ENCODE measurements at regions not wholly inside any gene's neighbourhood (a gene's known extent, or its start where the extent isn't known, plus 50 kb on each side); places are given as distances from the start of the nearest gene placed in this dataset.

- TF ChIP-seq POLR2AphosphoS5 (IDR thresholded peaks at IDR 0.05) (no peak), CTCF (IDR thresholded peaks at IDR 0.05) (no peak), EP300 (IDR thresholded peaks at IDR 0.05; ENCODE audit: low read depth) (no peak), POLR2A (IDR thresholded peaks at IDR 0.05) (no peak)
- no peaks in the 10 kb centered on the region for H3K4me1 ChIP-seq
- no peaks in the 10 kb centered on the region for H3K36me3 ChIP-seq
- H3K9me3 ChIP-seq = no peaks in the 10 kb centered on the region
- no peak overlapping the region for H3K4me3 ChIP-seq
- no peaks in the 10 kb centered on the region for H3K27me3 ChIP-seq
- DNase-seq = no peak
- 59 to 78% methylated on average over 7 of the region's 7 CpGs for WGBS, 2 donors (ENCODE audit: low coverage in 1 of 2)
- H3K27ac ChIP-seq = no peak overlapping the region
- in situ Hi-C loops (cut with MboI; ENCODE audit: low pct_ligation_motif_present in 1 of 4, low pct_unique_long_range_greater_than_20kb in 1 of 4, low sequenced_read_pairs in 3 of 4) (no loop called here), intact Hi-C loops (cut with DNase I; ENCODE audit: low total_unique reads) (no loop called here)
Measured at GRCh38 chr18:42268186-42268725, 313.2 kb downstream of the PIK3C3 start.

GRCh38 chr18:42268798-42269197, 313.8 kb downstream of the PIK3C3 start:
- H3K27ac ChIP-seq = no peak overlapping the region
- no peaks in the 10 kb centered on the region for H3K36me3 ChIP-seq
- TF ChIP-seq POLR2AphosphoS5 (IDR thresholded peaks at IDR 0.05) (no peak), EP300 (IDR thresholded peaks at IDR 0.05; ENCODE audit: low read depth) (no peak), CTCF (IDR thresholded peaks at IDR 0.05) (no peak), POLR2A (IDR thresholded peaks at IDR 0.05) (no peak)
- no peaks in the 10 kb centered on the region for H3K9me3 ChIP-seq
- no peaks in the 10 kb centered on the region for H3K27me3 ChIP-seq
- intact Hi-C loops (cut with DNase I; ENCODE audit: low total_unique reads) = no loop called here
- WGBS, 2 donors (ENCODE audit: low coverage in 1 of 2) = 50 to 70% methylated on average over 2 to 5 of the region's 5 CpGs
- H3K4me1 ChIP-seq = no peaks in the 10 kb centered on the region
- no peak overlapping the region for H3K4me3 ChIP-seq
- DNase-seq = no peak
- in situ Hi-C loops (cut with MboI; ENCODE audit: low pct_ligation_motif_present in 1 of 4, low pct_unique_long_range_greater_than_20kb in 1 of 4, low sequenced_read_pairs in 3 of 4) = no loop called here

- H3K9me3 ChIP-seq = no peaks in the 10 kb centered on the region
- intact Hi-C loops (cut with DNase I; ENCODE audit: low total_unique reads) (no loop called here), in situ Hi-C loops (cut with MboI; ENCODE audit: low pct_ligation_motif_present in 1 of 4, low pct_unique_long_range_greater_than_20kb in 1 of 4, low sequenced_read_pairs in 3 of 4) (no loop called here)
- DNase-seq = no peak
- no peaks in the 10 kb centered on the region for H3K27me3 ChIP-seq
- H3K27ac ChIP-seq = no peak overlapping the region
- H3K4me1 ChIP-seq = peaks cover 3 to 15% (median 6%) of the 10 kb centered on the region in 4 donors
- H3K36me3 ChIP-seq = no peaks in the 10 kb centered on the region
- 71 to 75% methylated on average over 7 to 8 of the region's 8 CpGs for WGBS, 2 donors (ENCODE audit: low coverage in 1 of 2)
- TF ChIP-seq EP300 (IDR thresholded peaks at IDR 0.05; ENCODE audit: low read depth) = no peak
- TF ChIP-seq CTCF (IDR thresholded peaks at IDR 0.05) = no peak
- no peak for TF ChIP-seq POLR2AphosphoS5 (IDR thresholded peaks at IDR 0.05)
- TF ChIP-seq POLR2A (IDR thresholded peaks at IDR 0.05) = no peak
- H3K4me3 ChIP-seq = no peak overlapping the region
Measured at GRCh38 chr18:42271647-42272414, 316.8 kb downstream of the PIK3C3 start.

- in situ Hi-C loops (cut with MboI; ENCODE audit: low pct_ligation_motif_present in 1 of 4, low pct_unique_long_range_greater_than_20kb in 1 of 4, low sequenced_read_pairs in 3 of 4) = loop anchor here in 1 of 4 donors (25.0 kb wide), 1 partner anchor 988 kb away; no protein-coding TSS in a partner anchor
- H3K4me1 ChIP-seq = peaks cover 3 to 18% (median 7%) of the 10 kb centered on the region in 4 donors
- DNase-seq = no peak
- H3K4me3 ChIP-seq = no peak overlapping the region
- WGBS, 2 donors (ENCODE audit: low coverage in 1 of 2) = 0 to 46% methylated on average over 1 of the region's 1 CpG
- TF ChIP-seq POLR2A (IDR thresholded peaks at IDR 0.05) (no peak), POLR2AphosphoS5 (IDR thresholded peaks at IDR 0.05) (no peak), CTCF (IDR thresholded peaks at IDR 0.05) (no peak), EP300 (IDR thresholded peaks at IDR 0.05; ENCODE audit: low read depth) (no peak)
- H3K27ac ChIP-seq = no peak overlapping the region
- H3K27me3 ChIP-seq = no peaks in the 10 kb centered on the region
- no peaks in the 10 kb centered on the region for H3K36me3 ChIP-seq
- intact Hi-C loops (cut with DNase I; ENCODE audit: low total_unique reads) = no loop called here
- no peaks in the 10 kb centered on the region for H3K9me3 ChIP-seq
Measured at GRCh38 chr18:42274488-42275137, 319.6 kb downstream of the PIK3C3 start.
